ENCODE measurements at regions not wholly inside any gene's neighbourhood (a gene's known extent, or its start where the extent isn't known, plus 50 kb on each side); places are given as distances from the start of the nearest gene placed in this dataset.

DNA sequence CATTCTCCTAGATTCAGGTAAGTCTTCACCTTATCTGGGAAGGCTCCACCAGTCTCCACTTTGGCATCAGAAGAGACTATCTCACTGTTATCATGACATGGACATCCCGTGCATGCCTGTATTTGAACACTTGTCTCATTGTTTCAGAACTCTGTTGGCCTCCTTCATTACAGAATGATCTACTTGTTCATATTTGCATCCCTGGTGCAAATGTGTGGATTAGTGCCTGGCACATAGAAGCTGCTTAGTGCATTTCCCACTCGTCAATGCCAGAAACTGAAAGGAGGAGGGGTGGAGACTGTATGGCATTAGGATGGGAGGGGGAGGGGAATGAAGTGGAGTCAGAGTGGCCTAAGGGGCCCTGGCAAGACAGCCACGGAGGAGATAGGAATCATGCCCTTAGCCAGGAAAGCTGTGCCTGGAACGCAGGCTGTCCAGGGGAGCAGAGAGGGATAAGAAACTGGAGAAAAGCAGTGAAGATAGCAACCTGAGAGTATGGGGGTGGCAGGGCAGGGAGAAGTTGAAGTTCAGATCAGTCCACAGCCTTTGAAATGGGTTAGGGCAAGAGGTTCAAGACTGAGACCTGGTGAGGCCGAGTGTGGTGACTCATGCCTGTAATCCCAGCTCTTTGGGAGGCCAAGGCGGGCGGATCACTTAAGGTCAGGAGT lies 53.8 kb upstream of the CAPRIN1 start:
- no peaks in the 10 kb centered on the region for H3K36me3 Mint-ChIP-seq
- H3K4me2 ChIP-seq (replicated peaks; ENCODE audit: extremely low read depth, low read length, poor library complexity, severe bottlenecking) = no peak overlapping the region
- H3K27me3 ChIP-seq (ENCODE audit: control insufficient read depth in 2 of 2, insufficient read depth in 2 of 2, low read length in 2 of 2) = peaks cover 0 to 14% of the 10 kb centered on the region in 2 donors
- H3K4me3 ChIP-seq (replicated peaks in 1 of 3; ENCODE audit: low read depth in 2 of 3, low read length in 3 of 3) = no peak overlapping the region
- DNase-seq = no peak
- peaks cover 13 to 20% (median 19%) of the 10 kb centered on the region in 3 donors for H3K27me3 Mint-ChIP-seq (ENCODE audit: low read depth in 3 of 3)
- no peaks in the 10 kb centered on the region for H3K4me1 ChIP-seq (ENCODE audit: control insufficient read depth in 1 of 2, insufficient read depth in 2 of 2, low read length in 2 of 2)
- no peaks in the 10 kb centered on the region for H3K9me3 ChIP-seq (replicated peaks in 1 of 2; ENCODE audit: control insufficient read depth in 1 of 2, insufficient read depth in 1 of 2, low read length in 2 of 2)
- H3K79me2 ChIP-seq (ENCODE audit: insufficient read depth, low read length) = no peaks in the 10 kb centered on the region
- 85% methylated on average over 6 of the region's 7 CpGs for WGBS (ENCODE audit: insufficient coverage)
- H3K27ac ChIP-seq (ENCODE audit: low read depth in 1 of 2, low read length in 2 of 2) = no peak overlapping the region
- no peaks in the 10 kb centered on the region for H3K36me3 ChIP-seq (replicated peaks in 1 of 2; ENCODE audit: control insufficient read depth in 1 of 2, insufficient read depth in 2 of 2, low read length in 2 of 2)
- peaks cover 8% of the 10 kb centered on the region for H3K4me1 Mint-ChIP-seq
- H3K4me3 Mint-ChIP-seq = no peak overlapping the region
- no peaks in the 10 kb centered on the region for H4K20me1 ChIP-seq (ENCODE audit: insufficient read depth, low read length)
- TF ChIP-seq, protein P1, sequence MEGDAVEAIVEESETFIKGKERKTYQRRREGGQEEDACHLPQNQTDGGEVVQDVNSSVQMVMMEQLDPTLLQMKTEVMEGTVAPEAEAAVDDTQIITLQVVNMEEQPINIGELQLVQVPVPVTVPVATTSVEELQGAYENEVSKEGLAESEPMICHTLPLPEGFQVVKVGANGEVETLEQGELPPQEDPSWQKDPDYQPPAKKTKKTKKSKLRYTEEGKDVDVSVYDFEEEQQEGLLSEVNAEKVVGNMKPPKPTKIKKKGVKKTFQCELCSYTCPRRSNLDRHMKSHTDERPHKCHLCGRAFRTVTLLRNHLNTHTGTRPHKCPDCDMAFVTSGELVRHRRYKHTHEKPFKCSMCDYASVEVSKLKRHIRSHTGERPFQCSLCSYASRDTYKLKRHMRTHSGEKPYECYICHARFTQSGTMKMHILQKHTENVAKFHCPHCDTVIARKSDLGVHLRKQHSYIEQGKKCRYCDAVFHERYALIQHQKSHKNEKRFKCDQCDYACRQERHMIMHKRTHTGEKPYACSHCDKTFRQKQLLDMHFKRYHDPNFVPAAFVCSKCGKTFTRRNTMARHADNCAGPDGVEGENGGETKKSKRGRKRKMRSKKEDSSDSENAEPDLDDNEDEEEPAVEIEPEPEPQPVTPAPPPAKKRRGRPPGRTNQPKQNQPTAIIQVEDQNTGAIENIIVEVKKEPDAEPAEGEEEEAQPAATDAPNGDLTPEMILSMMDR (IDR thresholded peaks at IDR 0.05) = no peak
- intact Hi-C loops (cut with micrococcal nuclease) = loop anchor here (5.0 to 10.0 kb wide), 3 partner anchors 55 to 367 kb away; partner anchors contain the start of genes ABTB2 (in 1 of the 2) and CAPRIN1 (in 1 of the 2)
- no peak overlapping the region for H3K9ac ChIP-seq (ENCODE audit: insufficient read depth, low read length, poor library complexity, severe bottlenecking)
- H3K27ac Mint-ChIP-seq = no peak overlapping the region
- H2AFZ ChIP-seq (ENCODE audit: insufficient read depth, low read depth, low read length, poor library complexity, severe bottlenecking) = peak overlapping the region; percentile 10
- peaks cover 0 to 1% (median 0%) of the 10 kb centered on the region in 7 donors for H3K9me3 Mint-ChIP-seq

DNA sequence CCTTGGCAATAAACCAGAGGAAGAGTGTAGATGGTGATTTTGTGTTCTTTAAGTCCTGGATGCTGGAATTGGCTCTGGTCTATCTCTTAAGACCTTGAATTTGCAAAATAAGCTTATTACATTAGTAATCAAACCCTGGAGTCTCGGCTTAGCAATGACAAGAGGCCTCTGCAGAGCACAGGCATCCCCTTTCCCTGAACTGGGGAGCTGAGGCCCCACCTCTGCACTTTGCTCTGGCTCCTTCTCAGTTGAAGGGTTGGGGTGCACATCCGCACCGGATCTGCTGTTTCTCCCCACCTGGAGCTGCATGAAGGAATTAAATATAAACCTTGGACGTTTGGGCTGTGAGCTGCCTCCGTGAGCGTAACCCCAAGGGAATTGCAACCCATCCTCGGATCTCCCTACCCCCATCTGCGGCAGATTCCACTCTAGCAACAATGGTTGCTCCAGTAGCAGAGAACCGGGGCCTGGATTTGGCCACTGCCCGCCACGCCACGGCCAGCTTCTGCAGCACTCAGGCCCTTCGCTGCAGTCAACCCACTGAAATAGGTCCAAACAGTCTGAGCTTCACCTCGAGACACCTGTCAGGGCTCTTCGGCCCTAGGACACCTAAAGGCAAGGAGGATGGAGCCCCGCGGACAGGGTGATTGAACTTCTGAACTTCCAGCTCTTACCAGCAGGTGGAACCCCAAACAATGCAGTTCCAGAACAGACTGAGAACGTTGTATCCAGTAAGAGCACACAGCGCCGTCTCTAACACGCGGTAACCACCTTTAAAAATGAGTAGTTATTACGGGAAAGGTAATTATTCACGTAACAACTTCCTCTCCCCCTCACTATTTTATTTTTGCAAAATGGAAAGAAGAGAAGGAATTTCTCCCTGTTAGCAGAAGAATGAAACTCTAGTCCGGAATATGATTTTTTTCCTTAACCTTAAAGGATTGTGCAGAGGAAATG lies 54.8 kb upstream of the CAPRIN1 start:
- WGBS (ENCODE audit: insufficient coverage) = 39% methylated on average over 17 of the region's 25 CpGs
- peaks cover 8% of the 10 kb centered on the region for H3K4me1 Mint-ChIP-seq
- Histone ChIP-seq H3K4me2 (replicated peaks; ENCODE audit: extremely low read depth, low read length, poor library complexity, severe bottlenecking) (peak overlapping the region; percentile 23), H2AFZ (ENCODE audit: insufficient read depth, low read depth, low read length, poor library complexity, severe bottlenecking) (peak overlapping the region; percentile 18), H3K4me1 (ENCODE audit: control insufficient read depth in 1 of 2, insufficient read depth in 2 of 2, low read length in 2 of 2) (no peaks in the 10 kb centered on the region), H3K27me3 (ENCODE audit: control insufficient read depth in 2 of 2, insufficient read depth in 2 of 2, low read length in 2 of 2) (peaks cover 0 to 14% of the 10 kb centered on the region in 2 donors), H3K36me3 (replicated peaks in 1 of 2; ENCODE audit: control insufficient read depth in 1 of 2, insufficient read depth in 2 of 2, low read length in 2 of 2) (no peaks in the 10 kb centered on the region), H3K4me3 (replicated peaks in 1 of 3; ENCODE audit: low read depth in 2 of 3, low read length in 3 of 3) (no peak overlapping the region), H3K79me2 (ENCODE audit: insufficient read depth, low read length) (no peaks in the 10 kb centered on the region), H3K9me3 (replicated peaks in 1 of 2; ENCODE audit: control insufficient read depth in 1 of 2, insufficient read depth in 1 of 2, low read length in 2 of 2) (no peaks in the 10 kb centered on the region), H4K20me1 (ENCODE audit: insufficient read depth, low read length) (no peaks in the 10 kb centered on the region), H3K9ac (ENCODE audit: insufficient read depth, low read length, poor library complexity, severe bottlenecking) (no peak overlapping the region), H3K27ac (ENCODE audit: low read depth in 1 of 2, low read length in 2 of 2) (no peak overlapping the region)
- H3K27me3 Mint-ChIP-seq (ENCODE audit: low read depth in 3 of 3) = peaks cover 10 to 20% (median 19%) of the 10 kb centered on the region in 3 donors
- H3K36me3 Mint-ChIP-seq = no peaks in the 10 kb centered on the region
- H3K4me3 Mint-ChIP-seq = peak overlapping the region in 1 of 2 donors; percentile 52
- peaks cover 0 to 1% (median 0%) of the 10 kb centered on the region in 7 donors for H3K9me3 Mint-ChIP-seq
- intact Hi-C loops (cut with micrococcal nuclease) = loop anchor here (5.0 to 10.0 kb wide), 3 partner anchors 56 to 368 kb away; partner anchors contain the start of genes ABTB2 (in 1 of the 2) and CAPRIN1 (in 1 of the 2)
- peak; percentile 48 to 70 (median 68) for DNase-seq
- TF ChIP-seq, protein P1 (IDR thresholded peaks at IDR 0.05) = peak; percentile 90
- no peak overlapping the region for H3K27ac Mint-ChIP-seq
